ENCODE measurements at regions not wholly inside any gene's neighbourhood (a gene's known extent, or its start where the extent isn't known, plus 50 kb on each side); places are given as distances from the start of the nearest gene placed in this dataset.

- Histone ChIP-seq H3K27ac (ENCODE audit: low read length) (no peak overlapping the region), H3K4me1 (ENCODE audit: control insufficient read depth, insufficient read depth, low read length) (no peaks in the 10 kb centered on the region), H3K36me3 (ENCODE audit: control insufficient read depth, insufficient read depth, low read length) (no peaks in the 10 kb centered on the region), H3K27me3 (ENCODE audit: control insufficient read depth, insufficient read depth, low read length) (no peaks in the 10 kb centered on the region), H3K9me3 (ENCODE audit: control insufficient read depth, insufficient read depth, low read length) (peaks cover 2% of the 10 kb centered on the region), H3K4me3 (ENCODE audit: low read length) (no peak overlapping the region)
- intact Hi-C loops (cut with micrococcal nuclease), result no loop called here
- Mint-ChIP-seq H3K4me3 (no peak overlapping the region), H3K9me3 (peaks cover 8 to 16% of the 10 kb centered on the region in 2 donors), H3K27ac (no peak overlapping the region), H3K27me3 (ENCODE audit: low read depth in 2 of 2) (no peaks in the 10 kb centered on the region), H3K36me3 (no peaks in the 10 kb centered on the region), H3K4me1 (no peaks in the 10 kb centered on the region)
- ATAC-seq (no peak), DNase-seq (no peak)
- 100% methylated on average over 2 of the region's 2 CpGs for WGBS (ENCODE audit: insufficient coverage)
- TF ChIP-seq CTCF (IDR thresholded peaks at IDR 0.05), result no peak
These were observed 1158.6 kb downstream of the CDH12 start for GRCh38 chr5:21694567-21694966.

GRCh38 chr5:21693591-21693990, 1159.6 kb downstream of the CDH12 start:
- H3K27me3 Mint-ChIP-seq (ENCODE audit: low read depth in 2 of 2), result no peaks in the 10 kb centered on the region
- H3K4me3 ChIP-seq (ENCODE audit: low read length), result no peak overlapping the region
- no peak overlapping the region for H3K27ac Mint-ChIP-seq
- H3K9me3 Mint-ChIP-seq, result peaks cover 6 to 13% of the 10 kb centered on the region in 2 donors
- no peak overlapping the region for H3K4me3 Mint-ChIP-seq
- no peaks in the 10 kb centered on the region for H3K9me3 ChIP-seq (ENCODE audit: control insufficient read depth, insufficient read depth, low read length)
- H3K4me1 Mint-ChIP-seq, result no peaks in the 10 kb centered on the region
- DNase-seq, result no peak
- H3K4me1 ChIP-seq (ENCODE audit: control insufficient read depth, insufficient read depth, low read length), result no peaks in the 10 kb centered on the region
- H3K27me3 ChIP-seq (ENCODE audit: control insufficient read depth, insufficient read depth, low read length), result no peaks in the 10 kb centered on the region
- no peak for TF ChIP-seq CTCF (IDR thresholded peaks at IDR 0.05)
- intact Hi-C loops (cut with micrococcal nuclease), result no loop called here
- no peaks in the 10 kb centered on the region for H3K36me3 Mint-ChIP-seq
- ATAC-seq, result no peak
- no peaks in the 10 kb centered on the region for H3K36me3 ChIP-seq (ENCODE audit: control insufficient read depth, insufficient read depth, low read length)
- no peak overlapping the region for H3K27ac ChIP-seq (ENCODE audit: low read length)

GRCh38 chr5:21689587-21689986, 1163.6 kb downstream of the CDH12 start:
- DNase-seq (no peak), ATAC-seq (no peak)
- Mint-ChIP-seq H3K36me3 (no peaks in the 10 kb centered on the region), H3K4me1 (no peaks in the 10 kb centered on the region), H3K4me3 (no peak overlapping the region), H3K27ac (no peak overlapping the region), H3K9me3 (peaks cover 6 to 16% of the 10 kb centered on the region in 2 donors), H3K27me3 (ENCODE audit: low read depth in 2 of 2) (no peaks in the 10 kb centered on the region)
- no peaks in the 10 kb centered on the region for H3K36me3 ChIP-seq (ENCODE audit: control insufficient read depth, insufficient read depth, low read length)
- no peak overlapping the region for H3K27ac ChIP-seq (ENCODE audit: low read length)
- intact Hi-C loops (cut with micrococcal nuclease), result no loop called here
- H3K9me3 ChIP-seq (ENCODE audit: control insufficient read depth, insufficient read depth, low read length), result peaks cover 2% of the 10 kb centered on the region
- no peaks in the 10 kb centered on the region for H3K27me3 ChIP-seq (ENCODE audit: control insufficient read depth, insufficient read depth, low read length)
- no peak overlapping the region for H3K4me3 ChIP-seq (ENCODE audit: low read length)
- 60% methylated on average over 2 of the region's 3 CpGs for WGBS (ENCODE audit: insufficient coverage)
- no peaks in the 10 kb centered on the region for H3K4me1 ChIP-seq (ENCODE audit: control insufficient read depth, insufficient read depth, low read length)
- no peak for TF ChIP-seq CTCF (IDR thresholded peaks at IDR 0.05)

GRCh38 chr5:21688655-21689054, 1164.5 kb downstream of the CDH12 start:
- no peak for TF ChIP-seq CTCF (IDR thresholded peaks at IDR 0.05)
- no peak overlapping the region for H3K27ac ChIP-seq (ENCODE audit: low read length)
- Mint-ChIP-seq H3K4me1 (no peaks in the 10 kb centered on the region), H3K27ac (no peak overlapping the region), H3K27me3 (ENCODE audit: low read depth in 2 of 2) (no peaks in the 10 kb centered on the region), H3K36me3 (no peaks in the 10 kb centered on the region), H3K9me3 (peaks cover 2 to 11% of the 10 kb centered on the region in 2 donors), H3K4me3 (no peak overlapping the region)
- DNase-seq (no peak), ATAC-seq (no peak)
- no peaks in the 10 kb centered on the region for H3K4me1 ChIP-seq (ENCODE audit: control insufficient read depth, insufficient read depth, low read length)
- intact Hi-C loops (cut with micrococcal nuclease), result no loop called here
- H3K27me3 ChIP-seq (ENCODE audit: control insufficient read depth, insufficient read depth, low read length), result no peaks in the 10 kb centered on the region
- no CpG with 5 or more reads among the region's 1 CpG for WGBS (ENCODE audit: insufficient coverage)
- peaks cover 2% of the 10 kb centered on the region for H3K9me3 ChIP-seq (ENCODE audit: control insufficient read depth, insufficient read depth, low read length)
- no peaks in the 10 kb centered on the region for H3K36me3 ChIP-seq (ENCODE audit: control insufficient read depth, insufficient read depth, low read length)
- no peak overlapping the region for H3K4me3 ChIP-seq (ENCODE audit: low read length)

Measured in natural killer cell (primary cell).